NCI-H446 (cell line): ENCODE measurements at regions not wholly inside any gene's neighbourhood (a gene's known extent, or its start where the extent isn't known, plus 50 kb on each side); places are given as distances from the start of the nearest gene placed in this dataset.

Source experiments
- DNase-seq, 2 experiments: peaks; one replicate each; lab custom pipeline; 2025; lab: John Stamatoyannopoulos, UW

- peak; percentile 70 to 83 for DNase-seq
These were observed 112.9 kb upstream of the ATP8B1 start for GRCh38 chr18:57915865-57916582.

GRCh38 chr18:57915248-57915647 is 112.1 kb upstream of the ATP8B1 start:
- DNase-seq: peak; percentile 69 to 86

- no peak for DNase-seq
These were observed 110.6 kb upstream of the ATP8B1 start for GRCh38 chr18:57913686-57914085.

- DNase-seq: no peak
These were observed 107.7 kb upstream of the ATP8B1 start for GRCh38 chr18:57910817-57911216.

GRCh38 chr18:57910134-57910533 is 107.0 kb upstream of the ATP8B1 start:
- no peak for DNase-seq

- no peak for DNase-seq
These were observed 106.5 kb upstream of the ATP8B1 start for GRCh38 chr18:57909620-57910019.

- no peak for DNase-seq
These were observed 105.0 kb upstream of the ATP8B1 start for GRCh38 chr18:57908092-57908491.

GRCh38 chr18:57907550-57907949 is 104.4 kb upstream of the ATP8B1 start:
- no peak for DNase-seq

- no peak for DNase-seq
These were observed 103.7 kb upstream of the ATP8B1 start for GRCh38 chr18:57906852-57907251.

- DNase-seq: peak; percentile 14 to 58
These were observed 101.4 kb upstream of the ATP8B1 start for GRCh38 chr18:57904535-57904934.

- no peak for DNase-seq
These were observed 99.6 kb upstream of the ATP8B1 start for GRCh38 chr18:57902721-57903120.

GRCh38 chr18:57901825-57902589 is 98.9 kb upstream of the ATP8B1 start:
- no peak for DNase-seq

- no peak for DNase-seq
These were observed 97.9 kb upstream of the ATP8B1 start for GRCh38 chr18:57900906-57901435.

- peak; percentile 70 to 90 for DNase-seq
These were observed 95.5 kb upstream of the ATP8B1 start for GRCh38 chr18:57898506-57899124.

- DNase-seq: no peak
These were observed 92.1 kb upstream of the ATP8B1 start for GRCh38 chr18:57895182-57895581.

- no peak for DNase-seq
These were observed 88.7 kb upstream of the ATP8B1 start for GRCh38 chr18:57891707-57892391.

GRCh38 chr18:57890266-57890665 is 87.2 kb upstream of the ATP8B1 start:
- peak; percentile 21 to 67 for DNase-seq

GRCh38 chr18:57889841-57890240 is 86.7 kb upstream of the ATP8B1 start:
- no peak for DNase-seq

GRCh38 chr18:57887543-57888383 is 84.6 kb upstream of the ATP8B1 start:
- no peak for DNase-seq

GRCh38 chr18:57885931-57886330 is 82.8 kb upstream of the ATP8B1 start:
- no peak for DNase-seq

- DNase-seq: no peak
These were observed 79.3 kb upstream of the ATP8B1 start for GRCh38 chr18:57882465-57882864.
